ENCODE measurements at regions not wholly inside any gene's neighbourhood (a gene's known extent, or its start where the extent isn't known, plus 50 kb on each side); places are given as distances from the start of the nearest gene placed in this dataset.

DNA sequence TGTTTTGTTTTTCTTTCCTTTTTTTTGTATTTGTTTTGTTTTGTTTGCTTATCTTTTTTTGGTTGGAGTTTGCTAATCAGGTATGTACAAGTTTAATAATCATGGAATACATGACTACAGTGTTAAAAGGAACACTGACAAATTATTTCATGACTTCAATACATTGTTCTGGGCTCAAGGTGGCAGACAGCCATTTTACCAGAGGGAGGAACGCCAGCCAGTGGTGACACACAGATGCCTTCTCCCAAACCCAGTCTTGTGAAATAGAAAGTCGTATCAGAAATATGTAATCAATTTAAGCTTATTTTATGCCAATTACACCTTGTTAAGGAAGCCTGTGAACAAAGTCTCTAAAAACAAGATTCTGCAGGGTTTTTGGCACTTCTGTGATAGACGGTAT lies 264.0 kb upstream of the EPHA4 start:
- no peak overlapping the region for H3K27ac ChIP-seq (ENCODE audit: low read depth, low read length)
- no peaks in the 10 kb centered on the region for H3K4me1 ChIP-seq (ENCODE audit: control insufficient read depth, insufficient read depth, low read length)
- H3K9ac ChIP-seq (ENCODE audit: low read length) = no peak overlapping the region
- no peaks in the 10 kb centered on the region for H3K27me3 ChIP-seq (ENCODE audit: control insufficient read depth, insufficient read depth, low read length)
- peaks cover 5% of the 10 kb centered on the region; the same call in 1 of the 2 replicates for H3K9me3 ChIP-seq (ENCODE audit: control insufficient read depth, insufficient read depth, low read depth, low read length)
- no peaks in the 10 kb centered on the region for H3K36me3 ChIP-seq (ENCODE audit: control insufficient read depth, insufficient read depth, low read length)
- no peak overlapping the region for H3K4me3 ChIP-seq (ENCODE audit: low read depth, low read length)

DNA sequence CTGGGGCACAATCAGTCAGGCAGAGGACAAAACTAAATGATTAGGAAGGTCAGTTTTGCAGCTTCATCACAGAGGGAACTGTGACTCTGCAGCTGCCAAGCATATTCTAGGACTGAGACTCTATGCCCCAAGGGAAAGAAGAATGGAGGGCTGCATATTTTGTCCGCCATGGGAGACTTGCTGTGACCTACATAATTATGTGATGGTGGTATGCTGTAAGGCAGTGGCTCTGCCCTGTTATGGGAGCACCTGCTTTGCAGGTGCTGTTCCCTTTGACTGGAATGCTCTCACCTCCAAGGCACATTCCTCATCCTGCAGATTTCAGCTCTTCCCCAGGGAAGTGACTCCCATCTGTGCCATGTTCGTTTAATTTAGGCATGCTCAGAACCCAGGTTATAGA lies 261.9 kb upstream of the EPHA4 start:
- Histone ChIP-seq H3K36me3 (ENCODE audit: control insufficient read depth, insufficient read depth, low read length) (no peaks in the 10 kb centered on the region), H3K9ac (ENCODE audit: low read length) (no peak overlapping the region), H3K4me1 (ENCODE audit: control insufficient read depth, insufficient read depth, low read length) (no peaks in the 10 kb centered on the region), H3K9me3 (ENCODE audit: control insufficient read depth, insufficient read depth, low read depth, low read length) (peaks cover 5% of the 10 kb centered on the region; the same call in 1 of the 2 replicates), H3K27me3 (ENCODE audit: control insufficient read depth, insufficient read depth, low read length) (no peaks in the 10 kb centered on the region), H3K4me3 (ENCODE audit: low read depth, low read length) (no peak overlapping the region), H3K27ac (ENCODE audit: low read depth, low read length) (no peak overlapping the region)

DNA sequence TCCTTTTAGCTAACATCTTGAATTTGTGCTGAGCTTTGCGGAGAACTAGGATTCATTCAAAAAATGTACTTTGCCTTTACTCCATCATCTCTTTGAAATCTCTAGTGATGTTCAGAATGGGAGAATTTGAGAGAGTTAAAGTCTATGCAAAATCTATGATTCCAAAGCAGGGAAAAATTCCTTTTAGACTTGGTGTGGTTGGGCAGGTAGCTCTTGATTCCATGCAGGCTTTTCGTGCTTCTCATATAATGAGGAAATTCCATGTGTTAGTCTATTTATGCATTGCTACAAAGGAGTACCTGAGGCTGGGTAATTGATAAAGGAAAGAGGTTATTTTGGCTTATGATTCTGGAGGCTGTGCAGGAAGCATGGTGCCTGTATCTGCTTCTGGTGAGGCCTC lies 258.9 kb upstream of the EPHA4 start:
- Histone ChIP-seq H3K4me3 (ENCODE audit: low read depth, low read length) (no peak overlapping the region), H3K9ac (ENCODE audit: low read length) (no peak overlapping the region), H3K27me3 (ENCODE audit: control insufficient read depth, insufficient read depth, low read length) (no peaks in the 10 kb centered on the region), H3K36me3 (ENCODE audit: control insufficient read depth, insufficient read depth, low read length) (no peaks in the 10 kb centered on the region), H3K27ac (ENCODE audit: low read depth, low read length) (no peak overlapping the region), H3K4me1 (ENCODE audit: control insufficient read depth, insufficient read depth, low read length) (no peaks in the 10 kb centered on the region), H3K9me3 (ENCODE audit: control insufficient read depth, insufficient read depth, low read depth, low read length) (peaks cover 10% of the 10 kb centered on the region; the same call in 1 of the 2 replicates)

DNA sequence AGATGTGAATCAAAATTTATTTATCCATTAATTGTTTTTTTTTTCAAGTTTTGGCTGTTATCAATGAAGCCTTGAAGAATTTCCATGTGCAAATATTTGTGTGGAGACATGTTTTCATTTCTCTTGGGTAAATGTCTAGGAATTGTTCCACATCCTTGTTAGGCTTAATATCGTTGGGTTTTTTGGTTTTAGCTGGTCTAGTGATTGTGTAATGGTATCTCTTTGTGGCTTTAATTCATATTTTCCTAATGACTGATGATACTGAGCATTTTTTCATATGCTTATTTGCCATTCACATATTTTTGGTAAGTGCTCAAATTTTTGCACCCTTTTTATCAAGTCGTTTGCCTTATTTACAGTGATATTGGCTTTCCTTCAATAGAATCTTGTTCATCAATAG lies 250.3 kb upstream of the EPHA4 start:
- no peak overlapping the region for H3K27ac ChIP-seq (ENCODE audit: low read depth, low read length)
- peaks cover 3% of the 10 kb centered on the region; the same call in 1 of the 2 replicates for H3K9me3 ChIP-seq (ENCODE audit: control insufficient read depth, insufficient read depth, low read depth, low read length)

DNA sequence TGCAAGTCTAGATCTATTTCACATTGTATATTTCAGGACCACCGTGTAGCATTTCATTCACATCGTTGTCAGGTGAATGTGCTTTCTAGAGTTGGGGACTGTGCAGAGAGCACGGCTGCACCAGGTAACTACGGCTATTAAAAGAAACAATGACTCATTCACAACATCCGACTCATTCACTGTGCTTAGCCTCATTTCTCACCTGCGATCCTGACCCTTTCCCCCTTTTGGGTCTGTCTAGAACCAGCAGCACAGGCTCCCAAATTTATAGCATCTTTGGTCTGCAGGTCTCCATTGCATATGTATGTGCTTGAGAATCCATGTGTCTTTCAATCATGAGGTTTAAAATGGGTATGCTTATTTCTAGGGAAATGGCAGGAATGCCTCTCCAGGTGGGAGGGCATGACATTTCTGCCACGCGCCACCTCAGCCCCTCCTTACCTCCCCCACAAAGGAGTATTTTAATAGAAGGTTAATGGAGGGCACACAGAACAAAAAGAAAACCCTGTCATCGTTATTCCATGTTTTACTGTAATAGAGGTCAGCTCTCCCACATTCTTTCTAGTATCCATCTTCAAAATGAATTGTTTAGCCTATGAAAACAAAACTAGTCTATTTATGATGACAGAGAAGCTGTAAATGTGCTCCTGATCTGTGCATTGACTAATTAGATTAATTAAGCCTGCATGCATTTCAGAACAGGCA lies 246.7 kb upstream of the EPHA4 start:
- H3K9ac ChIP-seq (ENCODE audit: low read length) = no peak overlapping the region
- H3K36me3 ChIP-seq (ENCODE audit: control insufficient read depth, insufficient read depth, low read length) = no peaks in the 10 kb centered on the region
- H3K9me3 ChIP-seq (ENCODE audit: control insufficient read depth, insufficient read depth, low read depth, low read length) = peaks cover 14% of the 10 kb centered on the region
- peaks cover 16% of the 10 kb centered on the region for H3K4me1 ChIP-seq (ENCODE audit: control insufficient read depth, insufficient read depth, low read length)
- no peak overlapping the region for H3K27ac ChIP-seq (ENCODE audit: low read depth, low read length)
- no peak overlapping the region for H3K4me3 ChIP-seq (ENCODE audit: low read depth, low read length)
- no peaks in the 10 kb centered on the region for H3K27me3 ChIP-seq (ENCODE audit: control insufficient read depth, insufficient read depth, low read length)

More for the DNA sequence above, 250.3 kb upstream of the EPHA4 start:
- no peaks in the 10 kb centered on the region for H3K36me3 ChIP-seq (ENCODE audit: control insufficient read depth, insufficient read depth, low read length)
- no peak overlapping the region for H3K9ac ChIP-seq (ENCODE audit: low read length)
- peaks cover 16% of the 10 kb centered on the region for H3K4me1 ChIP-seq (ENCODE audit: control insufficient read depth, insufficient read depth, low read length)
- no peak overlapping the region for H3K4me3 ChIP-seq (ENCODE audit: low read depth, low read length)
- H3K27me3 ChIP-seq (ENCODE audit: control insufficient read depth, insufficient read depth, low read length) = no peaks in the 10 kb centered on the region

DNA sequence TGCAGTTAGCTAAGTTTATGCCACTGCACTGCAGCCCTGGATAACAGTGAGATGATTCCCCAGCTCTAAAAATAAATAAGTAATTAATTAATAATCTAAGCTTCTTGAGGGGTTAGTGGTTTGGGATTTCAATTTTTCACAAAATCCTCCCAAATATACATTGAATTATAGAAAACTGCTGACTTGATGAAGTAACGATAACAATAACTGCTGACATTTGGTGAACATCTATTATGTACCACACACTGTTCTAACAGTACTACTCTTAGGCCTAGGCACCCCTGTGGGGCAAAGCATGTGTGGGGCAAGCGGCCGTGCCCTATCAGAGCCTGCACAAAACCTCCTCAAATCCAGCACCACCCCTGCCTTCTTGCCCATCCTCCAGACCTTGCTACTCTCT lies 245.8 kb upstream of the EPHA4 start:
- H3K27me3 ChIP-seq (ENCODE audit: control insufficient read depth, insufficient read depth, low read length) = no peaks in the 10 kb centered on the region

DNA sequence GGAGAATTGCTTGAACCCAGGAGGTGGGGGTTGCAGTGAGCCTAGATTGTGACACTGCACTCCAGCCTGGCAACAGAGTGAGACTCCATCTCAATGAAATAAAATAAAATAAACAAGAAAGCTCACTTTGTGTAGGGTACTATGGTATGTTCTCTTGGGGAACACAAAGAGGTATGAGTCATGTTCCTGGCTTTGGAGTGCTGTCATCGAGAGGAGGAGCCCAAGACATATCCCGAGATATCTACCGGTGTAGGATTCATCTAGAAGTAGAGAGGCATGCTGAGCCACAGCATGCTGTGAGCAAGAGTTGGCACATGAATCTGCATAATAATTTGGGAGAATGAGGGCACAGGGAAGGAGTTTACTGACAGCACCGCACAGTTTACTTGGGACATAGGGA lies 244.9 kb upstream of the EPHA4 start:
- Histone ChIP-seq H3K9ac (ENCODE audit: low read length) (no peak overlapping the region), H3K36me3 (ENCODE audit: control insufficient read depth, insufficient read depth, low read length) (no peaks in the 10 kb centered on the region), H3K27me3 (ENCODE audit: control insufficient read depth, insufficient read depth, low read length) (no peaks in the 10 kb centered on the region), H3K9me3 (ENCODE audit: control insufficient read depth, insufficient read depth, low read depth, low read length) (peaks cover 14% of the 10 kb centered on the region), H3K4me1 (ENCODE audit: control insufficient read depth, insufficient read depth, low read length) (peaks cover 16% of the 10 kb centered on the region), H3K27ac (ENCODE audit: low read depth, low read length) (no peak overlapping the region), H3K4me3 (ENCODE audit: low read depth, low read length) (no peak overlapping the region)

More for the DNA sequence above, 245.8 kb upstream of the EPHA4 start:
- Histone ChIP-seq H3K4me3 (ENCODE audit: low read depth, low read length) (no peak overlapping the region), H3K27ac (ENCODE audit: low read depth, low read length) (no peak overlapping the region), H3K4me1 (ENCODE audit: control insufficient read depth, insufficient read depth, low read length) (peaks cover 16% of the 10 kb centered on the region), H3K9me3 (ENCODE audit: control insufficient read depth, insufficient read depth, low read depth, low read length) (peaks cover 14% of the 10 kb centered on the region), H3K36me3 (ENCODE audit: control insufficient read depth, insufficient read depth, low read length) (no peaks in the 10 kb centered on the region), H3K9ac (ENCODE audit: low read length) (no peak overlapping the region)

DNA sequence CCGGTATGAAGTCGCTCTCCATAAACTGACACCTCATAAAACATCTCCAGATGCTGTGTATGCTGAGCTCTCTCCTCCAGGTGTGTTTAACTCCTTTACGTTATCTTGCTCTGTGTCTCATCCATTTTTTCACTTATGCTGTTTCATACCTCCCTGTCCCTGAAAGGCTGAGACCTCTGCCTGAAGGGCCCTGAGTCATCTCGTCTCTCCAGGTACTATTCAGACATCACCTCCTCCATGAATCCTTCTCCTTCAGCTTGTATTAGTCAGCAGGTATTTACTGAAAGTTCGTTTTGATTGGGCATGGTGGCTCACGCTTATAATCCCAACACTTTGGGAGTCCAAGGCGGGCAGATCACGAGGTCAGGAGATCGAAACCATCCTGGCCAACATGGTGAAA lies 244.5 kb upstream of the EPHA4 start:
- Histone ChIP-seq H3K27ac (ENCODE audit: low read depth, low read length) (no peak overlapping the region), H3K4me3 (ENCODE audit: low read depth, low read length) (no peak overlapping the region), H3K27me3 (ENCODE audit: control insufficient read depth, insufficient read depth, low read length) (no peaks in the 10 kb centered on the region), H3K9ac (ENCODE audit: low read length) (no peak overlapping the region), H3K36me3 (ENCODE audit: control insufficient read depth, insufficient read depth, low read length) (no peaks in the 10 kb centered on the region), H3K9me3 (ENCODE audit: control insufficient read depth, insufficient read depth, low read depth, low read length) (peaks cover 14% of the 10 kb centered on the region), H3K4me1 (ENCODE audit: control insufficient read depth, insufficient read depth, low read length) (peaks cover 16% of the 10 kb centered on the region)

DNA sequence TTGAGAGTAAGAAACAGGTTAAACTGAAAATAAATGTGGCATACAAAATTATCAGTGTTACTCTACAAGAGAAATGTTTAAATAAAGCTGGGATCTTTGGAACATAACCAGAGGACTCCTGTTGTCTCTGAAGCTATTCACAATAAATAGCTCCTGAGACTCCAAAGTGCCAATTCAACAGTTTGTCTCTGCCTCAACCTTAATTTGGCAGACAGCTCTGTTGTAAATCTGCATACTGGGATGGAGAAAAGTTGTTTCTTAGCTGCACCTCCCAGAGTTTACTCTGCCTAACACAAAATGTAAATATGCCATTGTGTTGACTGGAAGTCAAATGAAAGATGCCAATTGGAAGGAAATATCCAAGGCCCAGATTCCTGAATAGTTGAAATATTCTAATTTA lies 238.5 kb upstream of the EPHA4 start:
- Histone ChIP-seq H3K4me1 (ENCODE audit: control insufficient read depth, insufficient read depth, low read length) (no peaks in the 10 kb centered on the region), H3K9me3 (ENCODE audit: control insufficient read depth, insufficient read depth, low read depth, low read length) (peaks cover 4% of the 10 kb centered on the region; the same call in 1 of the 2 replicates), H3K4me3 (ENCODE audit: low read depth, low read length) (no peak overlapping the region)

DNA sequence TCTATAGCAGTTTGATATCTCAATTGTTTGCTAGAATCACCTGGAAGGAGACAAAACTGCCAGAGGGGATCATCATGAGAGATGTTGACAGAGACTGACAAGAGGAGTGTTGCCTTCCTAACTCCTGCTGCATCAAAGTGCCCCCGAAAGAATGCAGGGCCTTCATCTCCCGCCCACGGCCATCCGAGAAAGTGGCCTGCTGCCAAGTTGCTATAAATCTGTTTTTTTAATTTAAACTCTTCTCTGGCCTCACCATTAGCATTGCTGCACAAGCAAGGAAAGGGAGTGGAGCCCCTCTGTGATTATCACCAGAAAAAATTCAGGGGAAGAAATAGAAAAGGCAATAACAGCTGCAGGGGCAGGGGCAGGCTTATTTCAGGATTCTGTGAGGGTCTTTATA lies 238.1 kb upstream of the EPHA4 start:
- no peaks in the 10 kb centered on the region; the same call in 1 of the 2 replicates for H3K9me3 ChIP-seq (ENCODE audit: control insufficient read depth, insufficient read depth, low read depth, low read length)
- no peaks in the 10 kb centered on the region for H3K36me3 ChIP-seq (ENCODE audit: control insufficient read depth, insufficient read depth, low read length)
- H3K27me3 ChIP-seq (ENCODE audit: control insufficient read depth, insufficient read depth, low read length) = no peaks in the 10 kb centered on the region
- H3K9ac ChIP-seq (ENCODE audit: low read length) = no peak overlapping the region
- H3K27ac ChIP-seq (ENCODE audit: low read depth, low read length) = no peak overlapping the region
- H3K4me3 ChIP-seq (ENCODE audit: low read depth, low read length) = no peak overlapping the region
- no peaks in the 10 kb centered on the region for H3K4me1 ChIP-seq (ENCODE audit: control insufficient read depth, insufficient read depth, low read length)

More for the DNA sequence above, 238.5 kb upstream of the EPHA4 start:
- no peaks in the 10 kb centered on the region for H3K36me3 ChIP-seq (ENCODE audit: control insufficient read depth, insufficient read depth, low read length)
- H3K27me3 ChIP-seq (ENCODE audit: control insufficient read depth, insufficient read depth, low read length) = no peaks in the 10 kb centered on the region
- no peak overlapping the region for H3K9ac ChIP-seq (ENCODE audit: low read length)
- H3K27ac ChIP-seq (ENCODE audit: low read depth, low read length) = no peak overlapping the region

DNA sequence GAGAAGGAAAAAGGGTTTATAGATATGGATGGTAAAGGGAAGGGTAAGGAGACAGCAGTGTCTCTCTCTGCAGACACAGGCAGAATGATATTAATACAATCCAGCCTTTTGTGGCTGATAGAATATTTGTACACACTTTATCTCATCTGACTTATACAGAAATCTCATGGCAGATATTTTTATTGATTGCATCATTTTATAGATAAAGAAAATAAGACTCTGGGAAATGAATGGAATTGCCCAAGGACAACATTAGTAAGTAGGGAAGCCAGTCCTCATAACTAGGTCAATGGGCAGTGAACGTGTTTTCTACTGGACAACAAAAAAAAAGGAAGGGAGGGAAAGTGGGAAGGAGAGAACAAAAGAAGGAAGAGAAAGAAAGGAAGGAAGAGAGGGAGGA lies 236.4 kb upstream of the EPHA4 start:
- H3K27me3 ChIP-seq (ENCODE audit: control insufficient read depth, insufficient read depth, low read length) = no peaks in the 10 kb centered on the region
- no peak overlapping the region for H3K9ac ChIP-seq (ENCODE audit: low read length)
- no peaks in the 10 kb centered on the region for H3K4me1 ChIP-seq (ENCODE audit: control insufficient read depth, insufficient read depth, low read length)
- H3K27ac ChIP-seq (ENCODE audit: low read depth, low read length) = no peak overlapping the region
- no peaks in the 10 kb centered on the region for H3K36me3 ChIP-seq (ENCODE audit: control insufficient read depth, insufficient read depth, low read length)
- no peaks in the 10 kb centered on the region for H3K9me3 ChIP-seq (ENCODE audit: control insufficient read depth, insufficient read depth, low read depth, low read length)
- no peak overlapping the region for H3K4me3 ChIP-seq (ENCODE audit: low read depth, low read length)

All from HUES6 (cell line).